H7 (cell line): ENCODE measurements at regions not wholly inside any gene's neighbourhood (a gene's known extent, or its start where the extent isn't known, plus 50 kb on each side); places are given as distances from the start of the nearest gene placed in this dataset.
"Not testable (repeated sequence)": the region's sequence is repeated elsewhere in the genome, so short reads cannot be mapped to it uniquely, and the experiment has no call there.

ENCODE experiments used
- DNase-seq: peaks from one replicate; pipeline ENCODE4 v3.0.0; 2012
- H3K27me3 ChIP-seq: 2 replicates; pipeline ENCODE4 v1.6.0; 2011; ENCODE audit warnings: mild to moderate bottlenecking, low read length; ENCODE audit not compliant: control insufficient read depth, insufficient read depth
- H3K36me3 ChIP-seq: replicated peaks from 2 replicates; pipeline ENCODE4 v1.5.1; 2011; ENCODE audit warnings: low read length; ENCODE audit not compliant: control insufficient read depth, insufficient read depth
- H3K4me3 ChIP-seq: 2 replicates; pipeline ENCODE4 v1.5.1; 2011; ENCODE audit warnings: low read depth, mild to moderate bottlenecking, control low read depth, low read length, moderate library complexity; ENCODE audit not compliant: insufficient read depth

GRCh38 chr5:109283086-109283485 is 126.7 kb downstream of the PJA2 start:
- DNase-seq, H3K27me3 ChIP-seq, H3K36me3 ChIP-seq, H3K4me3 ChIP-seq: not testable (repeated sequence)

GRCh38 chr5:109281136-109281690 is 128.6 kb downstream of the PJA2 start:
- DNase-seq, result no peak
- no peaks in the 10 kb centered on the region for H3K27me3 ChIP-seq
- no peaks in the 10 kb centered on the region for H3K36me3 ChIP-seq
- H3K4me3 ChIP-seq, result no peak overlapping the region

- DNase-seq, result no peak
- Histone ChIP-seq H3K4me3 (no peak overlapping the region), H3K36me3 (no peaks in the 10 kb centered on the region), H3K27me3 (no peaks in the 10 kb centered on the region)
These were observed 131.6 kb downstream of the PJA2 start for GRCh38 chr5:109278141-109278540.

- H3K27me3 ChIP-seq, result no peaks in the 10 kb centered on the region
- no peak for DNase-seq
- no peaks in the 10 kb centered on the region for H3K36me3 ChIP-seq
- no peak overlapping the region for H3K4me3 ChIP-seq
These were observed 133.9 kb downstream of the PJA2 start for GRCh38 chr5:109275919-109276318.

- Histone ChIP-seq H3K4me3 (no peak overlapping the region), H3K36me3 (no peaks in the 10 kb centered on the region), H3K27me3 (no peaks in the 10 kb centered on the region)
- no peak for DNase-seq
These were observed 136.2 kb downstream of the PJA2 start for GRCh38 chr5:109273594-109273993.

- DNase-seq, result no peak
- no peak overlapping the region for H3K4me3 ChIP-seq
- H3K27me3 ChIP-seq, result no peaks in the 10 kb centered on the region
- H3K36me3 ChIP-seq, result no peaks in the 10 kb centered on the region
These were observed 142.5 kb downstream of the PJA2 start for GRCh38 chr5:109267283-109267682.

- Histone ChIP-seq H3K27me3 (no peaks in the 10 kb centered on the region), H3K4me3 (no peak overlapping the region)
These were observed 151.0 kb downstream of the PJA2 start for GRCh38 chr5:109258755-109259154.

GRCh38 chr5:109256486-109256885 is 153.3 kb downstream of the PJA2 start:
- Histone ChIP-seq H3K36me3 (no peaks in the 10 kb centered on the region), H3K27me3 (no peaks in the 10 kb centered on the region), H3K4me3 (no peak overlapping the region)
- DNase-seq, result no peak

More at GRCh38 chr5:109258755-109259154, 151.0 kb downstream of the PJA2 start:
- H3K36me3 ChIP-seq, result no peaks in the 10 kb centered on the region
- DNase-seq, result no peak

GRCh38 chr5:109254511-109254910 is 155.3 kb downstream of the PJA2 start:
- Histone ChIP-seq H3K36me3 (no peaks in the 10 kb centered on the region), H3K27me3 (no peaks in the 10 kb centered on the region), H3K4me3 (no peak overlapping the region)
- no peak for DNase-seq

- H3K27me3 ChIP-seq, result no peaks in the 10 kb centered on the region
- no peaks in the 10 kb centered on the region for H3K36me3 ChIP-seq
- no peak for DNase-seq
- H3K4me3 ChIP-seq, result no peak overlapping the region
These were observed 156.5 kb downstream of the PJA2 start for GRCh38 chr5:109253262-109253661.

GRCh38 chr5:109252731-109253130 is 157.0 kb downstream of the PJA2 start:
- Histone ChIP-seq H3K36me3 (no peaks in the 10 kb centered on the region), H3K4me3 (no peak overlapping the region), H3K27me3 (no peaks in the 10 kb centered on the region)
- DNase-seq, result no peak

- Histone ChIP-seq H3K4me3 (no peak overlapping the region), H3K36me3 (no peaks in the 10 kb centered on the region), H3K27me3 (no peaks in the 10 kb centered on the region)
- DNase-seq, result peak; percentile 27
These were observed 159.0 kb downstream of the PJA2 start for GRCh38 chr5:109250533-109251329.

- no peak for DNase-seq
- H3K4me3 ChIP-seq, result no peak overlapping the region
- no peaks in the 10 kb centered on the region for H3K27me3 ChIP-seq
- H3K36me3 ChIP-seq, result no peaks in the 10 kb centered on the region
These were observed 159.7 kb downstream of the PJA2 start for GRCh38 chr5:109250080-109250479.

- Histone ChIP-seq H3K36me3 (no peaks in the 10 kb centered on the region), H3K4me3 (no peak overlapping the region), H3K27me3 (no peaks in the 10 kb centered on the region)
- no peak for DNase-seq
These were observed 160.6 kb downstream of the PJA2 start for GRCh38 chr5:109249126-109249525.

GRCh38 chr5:109247986-109248385 is 161.8 kb downstream of the PJA2 start:
- H3K4me3 ChIP-seq, result no peak overlapping the region
- H3K36me3 ChIP-seq, result no peaks in the 10 kb centered on the region

More at GRCh38 chr5:109247986-109248385, 161.8 kb downstream of the PJA2 start:
- DNase-seq, result no peak
- no peaks in the 10 kb centered on the region for H3K27me3 ChIP-seq
